WTC11 (cell line): ENCODE measurements at regions not wholly inside any gene's neighbourhood (a gene's known extent, or its start where the extent isn't known, plus 50 kb on each side); places are given as distances from the start of the nearest gene placed in this dataset.

Experiments
- NFE2L1 ChIP-seq: sonication (generic); formaldehyde crosslinking; IDR thresholded peaks from 2 replicates; pipeline ENCODE4 v1.8.1; 2023; ENCODE audit warnings: missing genetic modification reagents
- TF ChIP-seq, protein P1 (sequence below): fragments of 200-600 bp; IDR thresholded peaks from 2 replicates; pipeline ENCODE4 v1.8.0; 2022; ENCODE audit warnings: antibody characterized with exemption
- TF ChIP-seq, protein P2 (sequence below): sonication (generic); formaldehyde crosslinking; IDR thresholded peaks from 2 replicates; pipeline ENCODE4 v1.8.1; 2022; ENCODE audit warnings: mild to moderate bottlenecking, missing genetic modification reagents, moderate library complexity, borderline replicate concordance
- TF ChIP-seq, protein P3 (sequence below): sonication (generic); formaldehyde crosslinking; conservative IDR thresholded peaks from 2 replicates; pipeline ENCODE4 v1.8.1; 2023; ENCODE audit warnings: mild to moderate bottlenecking, low read depth, missing genetic modification reagents, moderate library complexity

DNA sequence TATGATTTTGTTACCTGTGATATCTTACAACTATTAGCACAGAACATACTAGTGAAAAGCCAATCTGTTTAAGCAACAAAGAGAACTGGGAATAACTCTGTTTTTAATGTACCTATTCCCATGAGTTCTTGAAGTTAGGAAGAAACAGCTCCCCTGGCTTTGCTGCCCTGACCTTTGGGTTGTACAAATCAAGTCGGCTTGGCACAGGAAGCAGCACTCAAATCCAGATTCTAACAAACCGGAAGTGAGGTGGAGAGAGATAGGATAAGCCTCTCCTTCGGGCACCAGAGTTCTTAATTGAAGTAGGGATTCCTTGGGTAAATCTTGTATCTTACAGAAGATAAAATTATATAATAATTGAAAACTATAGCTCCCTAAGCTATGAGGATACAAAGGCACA lies 144.8 kb upstream of the CPEB2 start:
- TF ChIP-seq, protein P1, sequence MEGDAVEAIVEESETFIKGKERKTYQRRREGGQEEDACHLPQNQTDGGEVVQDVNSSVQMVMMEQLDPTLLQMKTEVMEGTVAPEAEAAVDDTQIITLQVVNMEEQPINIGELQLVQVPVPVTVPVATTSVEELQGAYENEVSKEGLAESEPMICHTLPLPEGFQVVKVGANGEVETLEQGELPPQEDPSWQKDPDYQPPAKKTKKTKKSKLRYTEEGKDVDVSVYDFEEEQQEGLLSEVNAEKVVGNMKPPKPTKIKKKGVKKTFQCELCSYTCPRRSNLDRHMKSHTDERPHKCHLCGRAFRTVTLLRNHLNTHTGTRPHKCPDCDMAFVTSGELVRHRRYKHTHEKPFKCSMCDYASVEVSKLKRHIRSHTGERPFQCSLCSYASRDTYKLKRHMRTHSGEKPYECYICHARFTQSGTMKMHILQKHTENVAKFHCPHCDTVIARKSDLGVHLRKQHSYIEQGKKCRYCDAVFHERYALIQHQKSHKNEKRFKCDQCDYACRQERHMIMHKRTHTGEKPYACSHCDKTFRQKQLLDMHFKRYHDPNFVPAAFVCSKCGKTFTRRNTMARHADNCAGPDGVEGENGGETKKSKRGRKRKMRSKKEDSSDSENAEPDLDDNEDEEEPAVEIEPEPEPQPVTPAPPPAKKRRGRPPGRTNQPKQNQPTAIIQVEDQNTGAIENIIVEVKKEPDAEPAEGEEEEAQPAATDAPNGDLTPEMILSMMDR, result no peak
- TF ChIP-seq NFE2L1 (CRISPR knock-in tag), result no peak
- TF ChIP-seq, protein P2, sequence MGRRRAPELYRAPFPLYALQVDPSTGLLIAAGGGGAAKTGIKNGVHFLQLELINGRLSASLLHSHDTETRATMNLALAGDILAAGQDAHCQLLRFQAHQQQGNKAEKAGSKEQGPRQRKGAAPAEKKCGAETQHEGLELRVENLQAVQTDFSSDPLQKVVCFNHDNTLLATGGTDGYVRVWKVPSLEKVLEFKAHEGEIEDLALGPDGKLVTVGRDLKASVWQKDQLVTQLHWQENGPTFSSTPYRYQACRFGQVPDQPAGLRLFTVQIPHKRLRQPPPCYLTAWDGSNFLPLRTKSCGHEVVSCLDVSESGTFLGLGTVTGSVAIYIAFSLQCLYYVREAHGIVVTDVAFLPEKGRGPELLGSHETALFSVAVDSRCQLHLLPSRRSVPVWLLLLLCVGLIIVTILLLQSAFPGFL (CRISPR knock-in tag), result no peak
- TF ChIP-seq, protein P3, sequence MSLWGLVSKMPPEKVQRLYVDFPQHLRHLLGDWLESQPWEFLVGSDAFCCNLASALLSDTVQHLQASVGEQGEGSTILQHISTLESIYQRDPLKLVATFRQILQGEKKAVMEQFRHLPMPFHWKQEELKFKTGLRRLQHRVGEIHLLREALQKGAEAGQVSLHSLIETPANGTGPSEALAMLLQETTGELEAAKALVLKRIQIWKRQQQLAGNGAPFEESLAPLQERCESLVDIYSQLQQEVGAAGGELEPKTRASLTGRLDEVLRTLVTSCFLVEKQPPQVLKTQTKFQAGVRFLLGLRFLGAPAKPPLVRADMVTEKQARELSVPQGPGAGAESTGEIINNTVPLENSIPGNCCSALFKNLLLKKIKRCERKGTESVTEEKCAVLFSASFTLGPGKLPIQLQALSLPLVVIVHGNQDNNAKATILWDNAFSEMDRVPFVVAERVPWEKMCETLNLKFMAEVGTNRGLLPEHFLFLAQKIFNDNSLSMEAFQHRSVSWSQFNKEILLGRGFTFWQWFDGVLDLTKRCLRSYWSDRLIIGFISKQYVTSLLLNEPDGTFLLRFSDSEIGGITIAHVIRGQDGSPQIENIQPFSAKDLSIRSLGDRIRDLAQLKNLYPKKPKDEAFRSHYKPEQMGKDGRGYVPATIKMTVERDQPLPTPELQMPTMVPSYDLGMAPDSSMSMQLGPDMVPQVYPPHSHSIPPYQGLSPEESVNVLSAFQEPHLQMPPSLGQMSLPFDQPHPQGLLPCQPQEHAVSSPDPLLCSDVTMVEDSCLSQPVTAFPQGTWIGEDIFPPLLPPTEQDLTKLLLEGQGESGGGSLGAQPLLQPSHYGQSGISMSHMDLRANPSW (CRISPR knock-in tag), result no peak
